OCI-LY3 (cell line): ENCODE measurements at regions not wholly inside any gene's neighbourhood (a gene's known extent, or its start where the extent isn't known, plus 50 kb on each side); places are given as distances from the start of the nearest gene placed in this dataset.

ENCODE experiments used
- EZH2phosphoT487 ChIP-seq: fragments of 200-600 bp; shearing (Covaris generic); IDR thresholded peaks from 2 replicates; pipeline ENCODE4 v1.6.1; 2018; ENCODE audit warnings: antibody characterized with exemption, mixed run types, low read depth
- TF ChIP-seq, protein P1 (sequence below): fragments of 200-600, 300-600 bp; sonication (generic); IDR thresholded peaks from 2 replicates; pipeline ENCODE4 v1.5.1; 2014; ENCODE audit warnings: antibody characterized with exemption, low read length, low read depth

- TF ChIP-seq, protein P1, sequence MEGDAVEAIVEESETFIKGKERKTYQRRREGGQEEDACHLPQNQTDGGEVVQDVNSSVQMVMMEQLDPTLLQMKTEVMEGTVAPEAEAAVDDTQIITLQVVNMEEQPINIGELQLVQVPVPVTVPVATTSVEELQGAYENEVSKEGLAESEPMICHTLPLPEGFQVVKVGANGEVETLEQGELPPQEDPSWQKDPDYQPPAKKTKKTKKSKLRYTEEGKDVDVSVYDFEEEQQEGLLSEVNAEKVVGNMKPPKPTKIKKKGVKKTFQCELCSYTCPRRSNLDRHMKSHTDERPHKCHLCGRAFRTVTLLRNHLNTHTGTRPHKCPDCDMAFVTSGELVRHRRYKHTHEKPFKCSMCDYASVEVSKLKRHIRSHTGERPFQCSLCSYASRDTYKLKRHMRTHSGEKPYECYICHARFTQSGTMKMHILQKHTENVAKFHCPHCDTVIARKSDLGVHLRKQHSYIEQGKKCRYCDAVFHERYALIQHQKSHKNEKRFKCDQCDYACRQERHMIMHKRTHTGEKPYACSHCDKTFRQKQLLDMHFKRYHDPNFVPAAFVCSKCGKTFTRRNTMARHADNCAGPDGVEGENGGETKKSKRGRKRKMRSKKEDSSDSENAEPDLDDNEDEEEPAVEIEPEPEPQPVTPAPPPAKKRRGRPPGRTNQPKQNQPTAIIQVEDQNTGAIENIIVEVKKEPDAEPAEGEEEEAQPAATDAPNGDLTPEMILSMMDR: no peak
- no peak for TF ChIP-seq EZH2phosphoT487
These were observed 218.4 kb downstream of the HAPSTR1 start for GRCh38 chr16:9309844-9310243.
